ENCODE measurements at regions not wholly inside any gene's neighbourhood (a gene's known extent, or its start where the extent isn't known, plus 50 kb on each side); places are given as distances from the start of the nearest gene placed in this dataset.

DNA sequence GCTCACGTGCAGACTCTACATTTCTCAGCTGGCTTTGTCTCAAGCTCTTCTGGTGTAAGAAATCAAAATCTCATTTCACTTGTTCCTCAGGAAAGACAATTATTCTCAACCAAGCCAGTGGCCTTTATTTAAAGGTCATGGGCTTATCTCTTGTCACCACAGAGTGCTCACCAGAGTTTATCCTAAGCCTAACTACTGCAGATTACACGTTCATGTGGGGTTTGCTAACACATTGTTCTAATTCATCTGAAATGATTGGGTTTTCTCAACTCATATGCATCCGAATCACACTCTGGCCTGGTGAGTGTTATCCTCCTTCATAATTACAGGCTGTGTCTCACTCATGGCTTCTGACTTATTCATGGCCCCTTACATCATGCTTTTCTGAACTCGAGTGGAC lies 83.3 kb upstream of the TSC22D2 start:
- FAIRE-seq: no peak
- Histone ChIP-seq H2BK12ac (ENCODE audit: low read depth, low read length) (no peak overlapping the region), H2AFZ (ENCODE audit: low read length) (no peak overlapping the region), H3K79me1 (ENCODE audit: low read depth, low read length) (no peaks in the 10 kb centered on the region), H3K23ac (ENCODE audit: insufficient read length) (no peak overlapping the region), H3K9ac (replicated peaks in 1 of 4; ENCODE audit: extremely low read depth in 1 of 4, low read depth in 3 of 4, low read length in 3 of 4) (no peak overlapping the region), H4K8ac (ENCODE audit: extremely low read depth, insufficient read depth, low read length) (no peak overlapping the region), H3K36me3 (ENCODE audit: control insufficient read depth in 2 of 4, insufficient read depth in 4 of 4, low read length in 3 of 4) (no peaks in the 10 kb centered on the region), H3K79me2 (ENCODE audit: control insufficient read depth in 1 of 2, insufficient read depth in 2 of 2, low read length in 2 of 2) (no peaks in the 10 kb centered on the region), H3K18ac (ENCODE audit: extremely low read depth, low read length) (no peak overlapping the region), H2BK120ac (replicated peaks; ENCODE audit: low read depth, low read length) (no peak overlapping the region), H3K27me3 (replicated peaks in 1 of 4; ENCODE audit: control insufficient read depth in 3 of 4, extremely low read depth in 1 of 4, insufficient read depth in 3 of 4, low read length in 3 of 4) (no peaks in the 10 kb centered on the region), H3K14ac (ENCODE audit: insufficient read length) (no peak overlapping the region), H3K9me3 (ENCODE audit: insufficient read depth in 2 of 2, low read depth in 1 of 2, low read length in 1 of 2) (no peaks in the 10 kb centered on the region), H3K23me2 (ENCODE audit: low read depth, low read length) (no peaks in the 10 kb centered on the region), H3K4me1 (replicated peaks in 1 of 4; ENCODE audit: control insufficient read depth in 3 of 4, insufficient read depth in 4 of 4, low read length in 3 of 4) (no peaks in the 10 kb centered on the region), H4K5ac (ENCODE audit: insufficient read length, low read depth, low read length) (no peak overlapping the region), H4K91ac (replicated peaks; ENCODE audit: insufficient read length, low read length) (no peak overlapping the region), H4K20me1 (replicated peaks in 1 of 2; ENCODE audit: control insufficient read depth in 1 of 2, insufficient read depth in 2 of 2, low read length in 2 of 2) (no peaks in the 10 kb centered on the region), H3K4me3 (ENCODE audit: extremely low read depth in 1 of 4, insufficient read depth in 2 of 4, low read depth in 3 of 4, low read length in 4 of 4) (no peak overlapping the region), H2BK20ac (ENCODE audit: low read length) (no peak overlapping the region), H3K56ac (replicated peaks; ENCODE audit: insufficient read length, low read depth, low read length) (no peak overlapping the region), H2AK5ac (ENCODE audit: low read depth, low read length) (no peak overlapping the region), H2BK15ac (ENCODE audit: low read length) (no peak overlapping the region), H2BK5ac (ENCODE audit: low read depth, low read length) (no peak overlapping the region), H3K4ac (replicated peaks; ENCODE audit: insufficient read length, low read depth, low read length) (no peak overlapping the region), H3K4me2 (ENCODE audit: insufficient read depth in 1 of 2, low read depth in 2 of 2, low read length in 2 of 2) (no peak overlapping the region), H3K27ac (ENCODE audit: low read depth, low read length) (no peak overlapping the region)
- TF ChIP-seq POLR2AphosphoS5 (IDR thresholded peaks at IDR 0.05; ENCODE audit: low read depth, low read length) (no peak), KDM1A (IDR thresholded peaks at IDR 0.05; ENCODE audit: borderline replicate concordance, low read length) (no peak), GABPA (IDR thresholded peaks at IDR 0.05; ENCODE audit: borderline replicate concordance, insufficient read depth, low read length) (no peak), KDM5A (IDR thresholded peaks at IDR 0.05; ENCODE audit: low read length) (no peak), HDAC2 (IDR thresholded peaks at IDR 0.05; ENCODE audit: borderline replicate concordance in 1 of 2, low read depth in 2 of 2, low read length in 2 of 2) (no peak), SUZ12 (IDR thresholded peaks at IDR 0.05; ENCODE audit: low read length) (no peak)
- TF ChIP-seq, protein P1, sequence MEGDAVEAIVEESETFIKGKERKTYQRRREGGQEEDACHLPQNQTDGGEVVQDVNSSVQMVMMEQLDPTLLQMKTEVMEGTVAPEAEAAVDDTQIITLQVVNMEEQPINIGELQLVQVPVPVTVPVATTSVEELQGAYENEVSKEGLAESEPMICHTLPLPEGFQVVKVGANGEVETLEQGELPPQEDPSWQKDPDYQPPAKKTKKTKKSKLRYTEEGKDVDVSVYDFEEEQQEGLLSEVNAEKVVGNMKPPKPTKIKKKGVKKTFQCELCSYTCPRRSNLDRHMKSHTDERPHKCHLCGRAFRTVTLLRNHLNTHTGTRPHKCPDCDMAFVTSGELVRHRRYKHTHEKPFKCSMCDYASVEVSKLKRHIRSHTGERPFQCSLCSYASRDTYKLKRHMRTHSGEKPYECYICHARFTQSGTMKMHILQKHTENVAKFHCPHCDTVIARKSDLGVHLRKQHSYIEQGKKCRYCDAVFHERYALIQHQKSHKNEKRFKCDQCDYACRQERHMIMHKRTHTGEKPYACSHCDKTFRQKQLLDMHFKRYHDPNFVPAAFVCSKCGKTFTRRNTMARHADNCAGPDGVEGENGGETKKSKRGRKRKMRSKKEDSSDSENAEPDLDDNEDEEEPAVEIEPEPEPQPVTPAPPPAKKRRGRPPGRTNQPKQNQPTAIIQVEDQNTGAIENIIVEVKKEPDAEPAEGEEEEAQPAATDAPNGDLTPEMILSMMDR (IDR thresholded peaks at IDR 0.05; ENCODE audit: control extremely low read depth in 1 of 3, insufficient read depth in 1 of 3, low read depth in 1 of 3, low read length in 3 of 3): no peak
- POLR2A ChIA-PET (ENCODE audit: partially characterized antibody): no interaction called here
- 83% methylated on average over 4 of the region's 4 CpGs; no CpG with 5 or more reads in 1 of the 2 experiments for WGBS, 2 experiments (ENCODE audit: extremely low coverage in 1 of 2, insufficient coverage in 1 of 2, insufficient read length in 1 of 2, insufficient replicate concordance in 2 of 2, low coverage in 1 of 2, low lambda C conversion rate in 2 of 2, missing lambda C conversion rate in 1 of 2)
- DNase-seq (ENCODE audit: low read depth in 1 of 2, low spot score in 2 of 2): no peak
- CTCF ChIA-PET (ENCODE audit: partially characterized antibody): interaction anchor here (0.6 to 2.5 kb wide), 8 partner anchors 10 to 463 kb away, joined by 3 to 10 read pairs (median 3); no protein-coding TSS in a partner anchor
